Keratinocyte (primary cell): ENCODE measurements at regions not wholly inside any gene's neighbourhood (a gene's known extent, or its start where the extent isn't known, plus 50 kb on each side); places are given as distances from the start of the nearest gene placed in this dataset.
A peak's percentile ranks its signal among the peaks of the same experiment; 100 is the strongest.

Experiments
- DNase-seq: peaks from one replicate; pipeline ENCODE4 v3.0.0-alpha.2; 2011; ENCODE audit warnings: low read depth, missing footprints, low spot score
- FAIRE-seq: peaks from 2 replicates; lab custom pipeline; 2011; peaks lifted over from hg19 to GRCh38; lab: Jason Lieb, UNC
- H2AFZ ChIP-seq: 2 replicates; pipeline ENCODE4 v1.6.0; 2012; ENCODE audit warnings: low read length, control low read depth, inconsistent platforms; ENCODE audit not compliant: control insufficient read depth
- H3K27ac ChIP-seq: 2 replicates; pipeline ENCODE4 v1.5.1; 2011; ENCODE audit warnings: low read length; ENCODE audit not compliant: control insufficient read depth, insufficient read depth
- H3K27me3 ChIP-seq: 3 replicates; pipeline ENCODE4 v1.6.0; 2011; ENCODE audit warnings: low read length; ENCODE audit not compliant: control insufficient read depth, insufficient read depth; ENCODE audit errors: extremely low read depth
- H3K36me3 ChIP-seq, 2 experiments: 2 replicates in 1 of 2; 3 replicates in 1 of 2; pipeline ENCODE4 v1.5.1; 2011; ENCODE audit warnings: low read length in 2 of 2, mild to moderate bottlenecking in 1 of 2; ENCODE audit not compliant: control insufficient read depth in 2 of 2, insufficient read depth in 2 of 2; ENCODE audit errors: extremely low read depth in 1 of 2
- H3K4me1 ChIP-seq: 3 replicates; pipeline ENCODE4 v1.5.1; 2011; ENCODE audit warnings: low read length; ENCODE audit not compliant: control insufficient read depth, insufficient read depth; ENCODE audit errors: extremely low read depth
- H3K4me2 ChIP-seq: 3 replicates; pipeline ENCODE4 v1.6.0; 2011; ENCODE audit warnings: low read depth, low read length; ENCODE audit not compliant: control insufficient read depth, insufficient read depth; ENCODE audit errors: extremely low read depth
- H3K4me3 ChIP-seq, 3 experiments: fragments of 200-600 bp in 1 of 3; sonication (generic) in 1 of 3; 2 replicates in 2 of 3; 3 replicates in 1 of 3; pipeline ENCODE4 v1.5.1; 2011 to 2016; ENCODE audit warnings: low read length in 3 of 3, mild to moderate bottlenecking in 3 of 3, control low read depth in 2 of 3, inconsistent platforms in 1 of 3, low read depth in 1 of 3, mixed read lengths in 1 of 3, mixed run types in 1 of 3, moderate library complexity in 1 of 3; ENCODE audit not compliant: control insufficient read depth in 2 of 3, insufficient read depth in 2 of 3; ENCODE audit errors: extremely low read depth in 1 of 3
- H3K79me2 ChIP-seq: 2 replicates; pipeline ENCODE4 v1.6.0; 2012; ENCODE audit warnings: low read length; ENCODE audit not compliant: control insufficient read depth, insufficient read depth
- H3K9ac ChIP-seq: 3 replicates; pipeline ENCODE4 v1.6.0; 2011; ENCODE audit warnings: low read length; ENCODE audit not compliant: control insufficient read depth, insufficient read depth; ENCODE audit errors: extremely low read depth
- H3K9me1 ChIP-seq: 3 replicates; pipeline ENCODE4 v1.6.0; 2011; ENCODE audit warnings: low read length; ENCODE audit not compliant: control insufficient read depth, insufficient read depth; ENCODE audit errors: extremely low read depth
- H3K9me3 ChIP-seq: 2 replicates; pipeline ENCODE4 v1.5.1; 2012; ENCODE audit warnings: low read depth, low read length; ENCODE audit not compliant: control insufficient read depth
- H4K20me1 ChIP-seq: 3 replicates; pipeline ENCODE4 v1.6.0; 2011; ENCODE audit warnings: low read length; ENCODE audit not compliant: control insufficient read depth, insufficient read depth; ENCODE audit errors: extremely low read depth
- CTCF ChIP-seq, 3 experiments: IDR thresholded peaks in 1 of 3; conservative IDR thresholded peaks in 1 of 3; optimal IDR thresholded peaks in 1 of 3; 2 replicates in 2 of 3; 3 replicates in 1 of 3; pipeline versions ENCODE3 to v1.5.1; 2011; ENCODE audit warnings: low read length in 3 of 3, mild to moderate bottlenecking in 3 of 3, moderate library complexity in 2 of 3, control low read depth in 1 of 3, inconsistent platforms in 1 of 3; ENCODE audit not compliant: insufficient read depth in 2 of 3; ENCODE audit errors: extremely low read depth in 1 of 3
- EZH2 ChIP-seq: IDR thresholded peaks from one replicate; pipeline ENCODE4 v1.6.1; 2012; ENCODE audit warnings: inconsistent platforms, mild to moderate bottlenecking, low read length, moderate library complexity
- dilution Hi-C: fragments of 300-500 bp; cut with MboI; formaldehyde crosslinking; loops from one replicate; pipeline ENCODE4 v1.7.0; 2020; ENCODE audit warnings: low sequenced_read_pairs; ENCODE audit not compliant: extremely low pct_ligation_motif_present

GRCh38 chr6:23522792-23523547, 603.0 kb upstream of the NRSN1 start:
- Histone ChIP-seq H3K27me3 (no peaks in the 10 kb centered on the region), H3K36me3 (no peaks in the 10 kb centered on the region), H3K4me2 (no peak overlapping the region), H3K79me2 (no peaks in the 10 kb centered on the region), H2AFZ (peak overlapping the region; percentile 51), H3K9ac (no peak overlapping the region), H3K9me1 (no peaks in the 10 kb centered on the region), H3K4me3 (no peak overlapping the region), H4K20me1 (no peaks in the 10 kb centered on the region), H3K9me3 (no peaks in the 10 kb centered on the region), H3K4me1 (no peaks in the 10 kb centered on the region), H3K27ac (no peak overlapping the region)
- FAIRE-seq (peak; percentile 17), DNase-seq (no peak)
- dilution Hi-C loops = no loop called here
- TF ChIP-seq CTCF (optimal IDR thresholded peaks at IDR 0.05 in 1 of 3, IDR thresholded peaks at IDR 0.05 in 1 of 3, conservative IDR thresholded peaks at IDR 0.05 in 1 of 3; ENCODE audit: extremely low read depth in 1 of 3, insufficient read depth in 2 of 3, low read length in 3 of 3) = no peak
- no peak for TF ChIP-seq EZH2

- no peaks in the 10 kb centered on the region for H3K9me1 ChIP-seq
- H3K36me3 ChIP-seq = no peaks in the 10 kb centered on the region
- no peak for FAIRE-seq
- no peak for DNase-seq
- no peak overlapping the region for H3K4me2 ChIP-seq
- no peaks in the 10 kb centered on the region for H4K20me1 ChIP-seq
- dilution Hi-C loops = no loop called here
- H2AFZ ChIP-seq = no peak overlapping the region
- TF ChIP-seq CTCF (optimal IDR thresholded peaks at IDR 0.05 in 1 of 3, IDR thresholded peaks at IDR 0.05 in 1 of 3, conservative IDR thresholded peaks at IDR 0.05 in 1 of 3; ENCODE audit: extremely low read depth in 1 of 3, insufficient read depth in 2 of 3, low read length in 3 of 3) (no peak), EZH2 (no peak)
- no peak overlapping the region for H3K9ac ChIP-seq
- no peaks in the 10 kb centered on the region for H3K27me3 ChIP-seq
- no peaks in the 10 kb centered on the region for H3K4me1 ChIP-seq
- no peak overlapping the region for H3K4me3 ChIP-seq
- no peak overlapping the region for H3K27ac ChIP-seq
- no peaks in the 10 kb centered on the region for H3K79me2 ChIP-seq
- H3K9me3 ChIP-seq = no peaks in the 10 kb centered on the region
Observed at GRCh38 chr6:23523771-23524170, 602.2 kb upstream of the NRSN1 start.
